HEK293 (cell line): ENCODE measurements at regions not wholly inside any gene's neighbourhood (a gene's known extent, or its start where the extent isn't known, plus 50 kb on each side); places are given as distances from the start of the nearest gene placed in this dataset.

Source experiments
- CTCF ChIA-PET: fragments of 350-600 bp; formaldehyde crosslinking; extraction: SDS; loops from one replicate; lab custom pipeline; 2021; ENCODE audit warnings: antibody characterized with exemption; lab: Yijun Ruan, JAX
- POLR2A ChIA-PET: fragments of 300-600 bp; formaldehyde crosslinking; extraction: SDS; loops from one replicate; lab custom pipeline; 2020; ENCODE audit warnings: antibody characterized with exemption, inconsistent platforms; lab: Yijun Ruan, JAX
- H3K27ac ChIP-seq: fragments of 200-500 bp; sonication (Bioruptor generic); 2 replicates; pipeline ENCODE4 v1.5.1; 2014; ENCODE audit warnings: low read depth, low read length, control low read depth, inconsistent platforms; ENCODE audit errors: extremely low read depth
- H3K36me3 ChIP-seq, 2 experiments: fragments of 200-500 bp in 1 of 2; sonication (Bioruptor generic) in 1 of 2; 1 replicate in 1 of 2; 2 replicates in 1 of 2; pipeline ENCODE4 v1.5.1; 2014 to 2017; ENCODE audit warnings: inconsistent platforms in 2 of 2, low read length in 2 of 2; ENCODE audit not compliant: control insufficient read depth in 2 of 2, insufficient read depth in 1 of 2
- H3K4me1 ChIP-seq: fragments of 200-500 bp; sonication (Bioruptor generic); 2 replicates; pipeline ENCODE4 v1.5.1; 2014; ENCODE audit warnings: mild to moderate bottlenecking, low read length, inconsistent platforms; ENCODE audit not compliant: control insufficient read depth, insufficient read depth
- H3K4me3 ChIP-seq: 2 replicates; pipeline ENCODE4 v1.5.1; 2011; ENCODE audit warnings: low read depth, mild to moderate bottlenecking, control low read depth, low read length, moderate library complexity
- H3K9me3 ChIP-seq: fragments of 200-500 bp; sonication (Bioruptor generic); 2 replicates; pipeline ENCODE4 v1.5.1; 2014; ENCODE audit warnings: low read depth, low read length, inconsistent platforms; ENCODE audit not compliant: control insufficient read depth, insufficient read depth
- GLIS1 ChIP-seq: fragments of 450-650 bp; formaldehyde crosslinking; IDR thresholded peaks from 2 replicates; pipeline ENCODE4 v1.5.1; 2016; ENCODE audit warnings: missing biosample characterization, missing genetic modification characterization
- MZF1 ChIP-seq: fragments of 450-650 bp; formaldehyde crosslinking; IDR thresholded peaks from 2 replicates; pipeline ENCODE4 v1.5.1; 2017; ENCODE audit warnings: missing biosample characterization, missing genetic modification characterization, borderline replicate concordance
- PRDM1 ChIP-seq: fragments of 450-650 bp; formaldehyde crosslinking; IDR thresholded peaks from 2 replicates; pipeline ENCODE4; 2016; ENCODE audit warnings: missing biosample characterization, missing genetic modification characterization
- SETDB1 ChIP-seq: IDR thresholded peaks from one replicate; pipeline ENCODE4 v1.6.1; 2017; ENCODE audit warnings: mild to moderate bottlenecking, low read length, moderate library complexity, mixed read lengths; ENCODE audit not compliant: insufficient read length
- ZFP3 ChIP-seq: fragments of 450-650 bp; formaldehyde crosslinking; IDR thresholded peaks from 2 replicates; pipeline ENCODE4 v1.5.1; 2016; ENCODE audit warnings: low read depth, missing biosample characterization, missing genetic modification characterization
- ZNF24 ChIP-seq: fragments of 450-650 bp; formaldehyde crosslinking; IDR thresholded peaks from 2 replicates; pipeline ENCODE4 v1.5.1; 2016; ENCODE audit warnings: missing biosample characterization, missing genetic modification characterization
- ZNF248 ChIP-seq: fragments of 450-650 bp; formaldehyde crosslinking; IDR thresholded peaks from 2 replicates; pipeline ENCODE4 v1.5.1; 2017; ENCODE audit warnings: missing biosample characterization, missing genetic modification characterization
- ZNF391 ChIP-seq: fragments of 450-650 bp; formaldehyde crosslinking; IDR thresholded peaks from 2 replicates; pipeline ENCODE4 v1.5.1; 2016; ENCODE audit warnings: low read depth, missing biosample characterization, missing genetic modification characterization, borderline replicate concordance
- ZNF394 ChIP-seq: fragments of 450-650 bp; formaldehyde crosslinking; IDR thresholded peaks from 2 replicates; pipeline ENCODE4 v1.5.1; 2016; ENCODE audit warnings: missing biosample characterization, missing genetic modification characterization, mild to moderate bottlenecking, moderate library complexity, borderline replicate concordance
- ZNF426 ChIP-seq: fragments of 450-650 bp; formaldehyde crosslinking; IDR thresholded peaks from 2 replicates; pipeline ENCODE4 v1.5.1; 2017; ENCODE audit warnings: missing biosample characterization, missing genetic modification characterization, mild to moderate bottlenecking, inconsistent platforms, moderate library complexity
- ZNF514 ChIP-seq: fragments of 450-650 bp; formaldehyde crosslinking; IDR thresholded peaks from 2 replicates; pipeline ENCODE4 v1.5.1; 2016; ENCODE audit warnings: missing biosample characterization, missing genetic modification characterization
- ZNF560 ChIP-seq: fragments of 450-650 bp; formaldehyde crosslinking; IDR thresholded peaks from 2 replicates; pipeline ENCODE4 v1.5.1; 2017; ENCODE audit warnings: missing biosample characterization, missing genetic modification characterization, borderline replicate concordance
- ZNF624 ChIP-seq: fragments of 450-650 bp; formaldehyde crosslinking; IDR thresholded peaks from 2 replicates; pipeline ENCODE4 v1.5.1; 2017; ENCODE audit warnings: missing biosample characterization, missing genetic modification characterization
- ZNF660 ChIP-seq: fragments of 450-650 bp; IDR thresholded peaks from 2 replicates; pipeline ENCODE4 v1.5.1; 2018; ENCODE audit warnings: missing biosample characterization, mild to moderate bottlenecking, missing genetic modification characterization
- ZNF677 ChIP-seq: fragments of 450-650 bp; IDR thresholded peaks from 2 replicates; pipeline ENCODE4 v1.5.0; 2018; ENCODE audit warnings: missing biosample characterization, mild to moderate bottlenecking, missing genetic modification characterization, moderate library complexity
- ZNF707 ChIP-seq: fragments of 450-650 bp; formaldehyde crosslinking; IDR thresholded peaks from 2 replicates; pipeline ENCODE4 v1.5.1; 2016; ENCODE audit warnings: missing biosample characterization, missing genetic modification characterization
- ZSCAN23 ChIP-seq: fragments of 450-650 bp; formaldehyde crosslinking; IDR thresholded peaks from 2 replicates; pipeline ENCODE4 v1.5.1; 2016; ENCODE audit warnings: missing biosample characterization, missing genetic modification characterization
- TF ChIP-seq, protein P1 (sequence below): fragments of 450-650 bp; formaldehyde crosslinking; IDR thresholded peaks from 2 replicates; pipeline ENCODE4 v1.5.1; 2017; ENCODE audit warnings: missing biosample characterization, missing genetic modification characterization
- TF ChIP-seq, protein P2 (sequence below): fragments of 450-650 bp; formaldehyde crosslinking; IDR thresholded peaks from 2 replicates; pipeline ENCODE4 v1.5.1; 2016; ENCODE audit warnings: missing biosample characterization, missing genetic modification characterization, low read depth
- TF ChIP-seq, protein P3 (sequence below): fragments of 450-650 bp; formaldehyde crosslinking; IDR thresholded peaks from 2 replicates; pipeline ENCODE4 v1.5.1; 2016; ENCODE audit warnings: missing biosample characterization, missing genetic modification characterization
- TF ChIP-seq, protein P4 (sequence below): fragments of 450-650 bp; formaldehyde crosslinking; IDR thresholded peaks from 2 replicates; pipeline ENCODE4 v1.5.1; 2016; ENCODE audit warnings: missing biosample characterization, missing genetic modification characterization

DNA sequence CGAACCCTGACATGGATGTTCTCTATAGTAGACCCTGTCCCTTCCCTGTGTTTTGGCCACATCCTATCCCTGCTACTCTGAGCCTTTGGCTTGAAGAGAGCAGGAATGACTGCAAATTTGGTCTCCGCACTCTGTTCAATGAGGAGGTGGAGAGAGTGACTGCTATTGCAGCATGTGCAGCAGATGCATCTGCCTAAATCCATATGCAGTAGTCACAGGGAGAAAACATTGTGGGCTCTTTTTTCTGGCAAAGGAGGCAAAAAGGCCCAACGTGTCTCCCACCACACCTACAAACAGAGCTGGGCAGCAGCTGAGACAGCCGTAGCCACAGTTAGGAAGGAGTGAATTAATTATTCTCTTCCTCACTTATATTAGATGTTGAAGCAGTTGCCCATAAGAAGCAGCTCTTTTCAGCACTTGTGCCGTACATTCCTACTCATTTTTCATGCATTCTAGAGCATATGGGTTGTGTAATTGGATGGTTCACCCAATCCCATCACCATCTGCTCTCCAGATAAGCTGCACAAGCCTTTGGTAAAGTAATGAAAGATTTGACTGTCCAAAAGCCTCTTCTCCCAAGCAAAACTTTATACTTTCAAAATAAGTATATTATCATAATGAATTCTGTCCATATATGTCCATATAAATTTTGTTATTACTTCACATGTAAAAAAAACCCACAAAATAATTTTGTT lies 147.9 kb upstream of the FAM47A start:
- Histone ChIP-seq H3K9me3 (no peaks in the 10 kb centered on the region), H3K4me3 (no peak overlapping the region), H3K27ac (no peak overlapping the region), H3K36me3 (no peaks in the 10 kb centered on the region), H3K4me1 (no peaks in the 10 kb centered on the region)
- POLR2A ChIA-PET, result no interaction called here
- CTCF ChIA-PET, result interaction anchor here (1.1 kb wide), 1 partner anchor 846 kb away, joined by 3 read pairs; no protein-coding TSS in a partner anchor
- TF ChIP-seq MZF1 (tag by site-specific recombination) (no peak), ZNF560 (no peak), ZNF394 (tag by site-specific recombination) (no peak), ZNF24 (tag by site-specific recombination) (no peak), ZNF624 (no peak), PRDM1 (no peak), SETDB1 (no peak), ZNF391 (no peak), ZNF660 (no peak), ZFP3 (no peak), ZNF248 (tag by site-specific recombination) (no peak), ZNF677 (tag by site-specific recombination) (no peak), ZNF514 (no peak), GLIS1 (no peak)
- TF ChIP-seq, protein P1, sequence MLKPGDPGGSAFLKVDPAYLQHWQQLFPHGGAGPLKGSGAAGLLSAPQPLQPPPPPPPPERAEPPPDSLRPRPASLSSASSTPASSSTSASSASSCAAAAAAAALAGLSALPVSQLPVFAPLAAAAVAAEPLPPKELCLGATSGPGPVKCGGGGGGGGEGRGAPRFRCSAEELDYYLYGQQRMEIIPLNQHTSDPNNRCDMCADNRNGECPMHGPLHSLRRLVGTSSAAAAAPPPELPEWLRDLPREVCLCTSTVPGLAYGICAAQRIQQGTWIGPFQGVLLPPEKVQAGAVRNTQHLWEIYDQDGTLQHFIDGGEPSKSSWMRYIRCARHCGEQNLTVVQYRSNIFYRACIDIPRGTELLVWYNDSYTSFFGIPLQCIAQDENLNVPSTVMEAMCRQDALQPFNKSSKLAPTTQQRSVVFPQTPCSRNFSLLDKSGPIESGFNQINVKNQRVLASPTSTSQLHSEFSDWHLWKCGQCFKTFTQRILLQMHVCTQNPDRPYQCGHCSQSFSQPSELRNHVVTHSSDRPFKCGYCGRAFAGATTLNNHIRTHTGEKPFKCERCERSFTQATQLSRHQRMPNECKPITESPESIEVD (tag by site-specific recombination), result no peak
- TF ChIP-seq, protein P2, sequence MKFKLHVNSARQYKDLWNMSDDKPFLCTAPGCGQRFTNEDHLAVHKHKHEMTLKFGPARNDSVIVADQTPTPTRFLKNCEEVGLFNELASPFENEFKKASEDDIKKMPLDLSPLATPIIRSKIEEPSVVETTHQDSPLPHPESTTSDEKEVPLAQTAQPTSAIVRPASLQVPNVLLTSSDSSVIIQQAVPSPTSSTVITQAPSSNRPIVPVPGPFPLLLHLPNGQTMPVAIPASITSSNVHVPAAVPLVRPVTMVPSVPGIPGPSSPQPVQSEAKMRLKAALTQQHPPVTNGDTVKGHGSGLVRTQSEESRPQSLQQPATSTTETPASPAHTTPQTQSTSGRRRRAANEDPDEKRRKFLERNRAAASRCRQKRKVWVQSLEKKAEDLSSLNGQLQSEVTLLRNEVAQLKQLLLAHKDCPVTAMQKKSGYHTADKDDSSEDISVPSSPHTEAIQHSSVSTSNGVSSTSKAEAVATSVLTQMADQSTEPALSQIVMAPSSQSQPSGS, result no peak
- TF ChIP-seq, protein P3, sequence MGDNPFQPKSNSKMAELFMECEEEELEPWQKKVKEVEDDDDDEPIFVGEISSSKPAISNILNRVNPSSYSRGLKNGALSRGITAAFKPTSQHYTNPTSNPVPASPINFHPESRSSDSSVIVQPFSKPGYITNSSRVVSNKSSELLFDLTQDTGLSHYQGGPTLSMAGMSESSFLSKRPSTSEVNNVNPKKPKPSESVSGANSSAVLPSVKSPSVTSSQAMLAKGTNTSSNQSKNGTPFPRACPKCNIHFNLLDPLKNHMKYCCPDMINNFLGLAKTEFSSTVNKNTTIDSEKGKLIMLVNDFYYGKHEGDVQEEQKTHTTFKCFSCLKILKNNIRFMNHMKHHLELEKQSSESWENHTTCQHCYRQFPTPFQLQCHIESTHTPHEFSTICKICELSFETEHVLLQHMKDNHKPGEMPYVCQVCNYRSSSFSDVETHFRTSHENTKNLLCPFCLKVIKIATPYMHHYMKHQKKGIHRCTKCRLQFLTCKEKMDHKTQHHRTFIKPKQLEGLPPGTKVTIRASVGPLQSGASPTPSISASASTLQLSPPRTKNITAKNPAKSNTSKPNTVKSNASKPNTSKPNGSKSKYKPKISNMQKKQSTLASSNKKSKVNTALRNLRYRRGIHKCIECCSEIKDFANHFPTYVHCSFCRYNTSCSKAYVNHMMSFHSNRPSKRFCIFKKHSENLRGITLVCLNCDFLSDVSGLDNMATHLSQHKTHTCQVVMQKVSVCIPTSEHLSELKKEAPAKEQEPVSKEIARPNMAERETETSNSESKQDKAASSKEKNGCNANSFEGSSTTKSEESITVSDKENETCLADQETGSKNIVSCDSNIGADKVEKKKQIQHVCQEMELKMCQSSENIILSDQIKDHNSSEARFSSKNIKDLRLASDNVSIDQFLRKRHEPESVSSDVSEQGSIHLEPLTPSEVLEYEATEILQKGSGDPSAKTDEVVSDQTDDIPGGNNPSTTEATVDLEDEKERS (tag by site-specific recombination), result no peak
- TF ChIP-seq, protein P4, sequence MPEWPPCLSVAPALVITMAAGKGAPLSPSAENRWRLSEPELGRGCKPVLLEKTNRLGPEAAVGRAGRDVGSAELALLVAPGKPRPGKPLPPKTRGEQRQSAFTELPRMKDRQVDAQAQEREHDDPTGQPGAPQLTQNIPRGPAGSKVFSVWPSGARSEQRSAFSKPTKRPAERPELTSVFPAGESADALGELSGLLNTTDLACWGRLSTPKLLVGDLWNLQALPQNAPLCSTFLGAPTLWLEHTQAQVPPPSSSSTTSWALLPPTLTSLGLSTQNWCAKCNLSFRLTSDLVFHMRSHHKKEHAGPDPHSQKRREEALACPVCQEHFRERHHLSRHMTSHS (tag by site-specific recombination), result no peak

DNA sequence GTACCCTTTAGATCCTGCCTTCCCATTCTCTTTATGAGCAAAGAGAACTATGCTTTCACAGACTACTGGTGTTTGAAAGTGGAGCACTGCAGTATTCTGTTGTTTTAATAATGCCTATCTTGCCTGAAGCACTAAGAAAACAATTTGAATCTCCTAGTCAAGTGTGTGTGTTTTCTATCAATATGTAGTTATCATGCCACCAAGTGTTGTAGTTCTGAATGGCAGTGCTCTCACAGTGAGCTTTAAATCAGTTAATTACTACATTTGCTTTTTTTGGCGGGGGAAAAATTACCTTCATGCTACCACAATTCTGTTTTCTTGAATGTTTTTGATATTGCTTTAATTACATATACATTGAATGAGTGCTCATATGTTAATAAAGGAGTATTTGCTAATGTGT lies 143.6 kb upstream of the FAM47A start:
- Histone ChIP-seq H3K4me3 (no peak overlapping the region), H3K4me1 (no peaks in the 10 kb centered on the region), H3K9me3 (no peaks in the 10 kb centered on the region; the same call in 1 of the 2 replicates), H3K36me3 (no peaks in the 10 kb centered on the region), H3K27ac (no peak overlapping the region)
- TF ChIP-seq ZNF426 (no peak), ZNF707 (tag by site-specific recombination) (no peak), ZSCAN23 (tag by site-specific recombination) (no peak)
- ChIA-PET CTCF (interaction anchor here (1.2 kb wide), 1 partner anchor 11 kb away, joined by 3 read pairs; no protein-coding TSS in a partner anchor), POLR2A (no interaction called here)
